C1 segment of cervical spinal cord (tissue), 14 donors: ENCODE measurements at regions not wholly inside any gene's neighbourhood (a gene's known extent, or its start where the extent isn't known, plus 50 kb on each side); places are given as distances from the start of the nearest gene placed in this dataset.

Experiments used
- DNase-seq, 14 donors: peaks; one replicate each; lab custom pipeline; 2025; lab: John Stamatoyannopoulos, UW

DNA sequence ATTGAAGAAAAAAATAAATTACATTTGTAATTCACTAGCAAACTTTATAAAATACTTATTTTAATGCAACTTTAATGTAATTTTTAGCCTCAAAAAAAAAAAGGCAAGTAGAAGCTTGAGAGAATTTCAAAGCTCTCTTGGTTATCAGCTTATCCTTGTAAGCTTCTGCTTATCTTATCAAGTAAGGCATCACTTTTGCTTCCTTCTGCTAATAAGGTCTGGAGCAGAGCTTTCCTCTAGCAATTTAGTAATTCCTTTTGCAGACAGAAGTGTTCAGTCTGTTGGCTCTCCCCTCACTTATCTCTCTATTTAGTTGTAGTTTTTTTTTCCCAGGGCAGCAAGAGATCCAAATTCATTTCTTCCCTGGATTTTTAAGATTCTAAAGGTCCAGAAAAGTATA, 525.0 kb downstream of the ISL1 start:
- DNase-seq, result no peak

- no peak for DNase-seq
Observed at GRCh38 chr5:51944500-51945125, 561.4 kb downstream of the ISL1 start.

DNA sequence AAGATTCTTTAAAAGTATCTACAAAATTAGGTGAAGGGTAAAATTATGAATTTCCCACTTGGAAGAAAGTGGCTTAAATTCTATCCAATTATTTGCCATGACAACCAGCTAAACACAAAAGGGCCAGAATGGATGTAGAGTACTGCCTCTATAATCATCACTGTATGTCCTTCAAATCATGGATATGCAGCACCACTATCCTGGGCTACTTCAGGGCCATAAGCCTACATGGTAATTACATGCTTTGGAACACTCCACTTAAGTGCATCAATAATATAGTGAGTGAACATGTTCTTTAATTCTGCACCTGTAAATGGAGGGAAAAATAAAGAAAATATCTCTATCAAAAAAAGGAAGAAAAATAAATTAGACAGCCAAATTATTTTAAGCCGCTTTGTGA, 575.2 kb downstream of the ISL1 start:
- no peak for DNase-seq

GRCh38 chr5:51960617-51961121, 577.4 kb downstream of the ISL1 start:
- DNase-seq, result no peak

- DNase-seq, result no peak
Observed at GRCh38 chr5:51961154-51961562, 577.9 kb downstream of the ISL1 start.

DNA sequence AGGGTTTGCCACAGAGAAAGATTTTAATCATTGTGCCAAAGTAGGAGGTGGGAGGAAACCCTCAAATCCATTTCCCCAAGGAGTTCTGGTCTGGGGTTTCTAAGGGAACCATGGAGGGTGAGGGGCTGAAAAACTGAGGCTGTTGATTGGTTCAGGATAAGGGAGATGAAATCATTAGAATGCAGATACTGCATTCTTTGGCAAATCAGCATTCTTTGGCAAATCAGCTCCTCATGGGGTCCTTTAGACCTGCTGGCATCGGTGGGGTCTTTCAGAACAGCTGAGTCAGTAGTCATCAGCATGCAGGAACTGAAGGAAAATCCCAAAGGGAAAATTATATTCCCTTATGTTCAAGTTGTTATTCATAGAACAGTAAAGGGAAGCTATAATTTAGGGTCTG, 585.5 kb downstream of the ISL1 start:
- no peak for DNase-seq

DNA sequence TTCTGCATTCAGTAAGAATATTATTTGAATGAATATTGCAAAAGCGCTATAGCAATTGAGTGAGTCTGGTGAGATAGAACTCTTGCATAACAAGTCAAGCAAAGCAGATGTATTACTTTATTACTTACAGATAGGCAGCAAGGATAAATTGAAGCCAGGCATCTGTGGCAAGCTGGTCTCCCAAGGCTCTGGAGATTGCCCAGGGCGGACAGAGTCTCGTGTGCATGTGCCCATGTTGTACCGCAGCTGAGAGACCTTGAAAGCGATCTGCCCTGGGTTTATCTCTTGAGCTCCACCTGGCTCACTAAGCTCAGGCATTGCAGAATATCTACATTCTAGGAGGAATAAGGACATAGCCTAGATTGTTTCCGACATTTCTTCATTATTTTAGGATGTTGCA, 591.6 kb downstream of the ISL1 start:
- no peak for DNase-seq

DNA sequence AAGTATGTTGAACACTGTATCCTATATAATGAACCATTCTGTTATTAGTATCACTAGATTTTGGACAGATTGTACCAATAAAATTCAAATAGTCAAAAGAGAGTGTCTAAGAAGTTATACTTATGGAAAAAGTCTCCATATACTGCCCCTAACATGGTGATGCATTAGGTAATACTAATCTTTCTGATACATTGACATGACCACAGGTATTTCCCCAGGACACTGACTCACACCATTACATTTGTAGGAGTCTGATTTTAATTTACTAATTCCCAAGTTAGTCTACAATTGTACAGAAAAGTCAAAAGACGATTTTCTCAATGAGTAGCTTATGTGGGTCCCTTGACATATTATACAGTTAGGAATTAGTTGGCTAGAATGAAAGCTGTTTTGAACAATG, 593.8 kb downstream of the ISL1 start:
- no peak for DNase-seq

DNA sequence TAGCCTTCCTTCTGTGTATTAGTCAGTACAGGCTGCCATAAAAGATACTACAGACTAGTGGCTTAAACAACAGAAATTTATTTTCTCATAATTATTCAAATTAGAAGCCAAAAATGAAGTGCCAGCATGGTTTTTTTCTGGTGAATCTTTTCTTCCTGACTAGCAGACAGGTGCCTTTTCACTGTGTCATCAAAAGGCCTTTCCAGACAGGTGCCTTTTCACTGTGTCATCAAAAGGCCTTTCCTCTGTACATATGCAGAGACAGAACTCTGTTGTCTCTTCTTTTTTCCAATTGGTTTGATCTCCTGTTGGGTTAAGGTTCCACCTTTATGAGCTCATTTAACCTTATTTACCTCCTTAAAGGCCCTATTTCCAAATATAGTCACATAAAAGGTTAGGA, 599.9 kb downstream of the ISL1 start:
- DNase-seq, result no peak

DNA sequence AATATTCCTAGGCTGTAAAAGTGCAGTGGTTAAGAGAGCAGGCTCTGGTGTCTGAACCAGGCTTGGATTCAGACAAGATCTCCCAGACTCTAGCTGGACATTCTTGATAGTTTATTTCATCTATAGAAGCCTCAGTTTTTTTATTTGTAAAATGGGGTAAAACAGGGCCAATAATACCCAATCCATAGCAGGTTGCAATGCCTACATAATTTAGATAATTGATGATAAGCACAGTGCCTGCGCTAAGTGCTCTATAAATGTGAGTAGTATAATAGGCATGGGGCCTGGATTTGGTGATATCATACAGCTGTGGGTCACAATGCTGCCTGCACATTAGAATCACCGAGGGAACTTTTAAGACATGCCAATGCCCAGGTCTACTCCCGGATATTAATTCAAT, 603.5 kb downstream of the ISL1 start:
- no peak for DNase-seq

- no peak for DNase-seq
Observed at GRCh38 chr5:51987239-51987638, 604.0 kb downstream of the ISL1 start.

- DNase-seq, result no peak
Observed at GRCh38 chr5:51987669-51988209, 604.5 kb downstream of the ISL1 start.

DNA sequence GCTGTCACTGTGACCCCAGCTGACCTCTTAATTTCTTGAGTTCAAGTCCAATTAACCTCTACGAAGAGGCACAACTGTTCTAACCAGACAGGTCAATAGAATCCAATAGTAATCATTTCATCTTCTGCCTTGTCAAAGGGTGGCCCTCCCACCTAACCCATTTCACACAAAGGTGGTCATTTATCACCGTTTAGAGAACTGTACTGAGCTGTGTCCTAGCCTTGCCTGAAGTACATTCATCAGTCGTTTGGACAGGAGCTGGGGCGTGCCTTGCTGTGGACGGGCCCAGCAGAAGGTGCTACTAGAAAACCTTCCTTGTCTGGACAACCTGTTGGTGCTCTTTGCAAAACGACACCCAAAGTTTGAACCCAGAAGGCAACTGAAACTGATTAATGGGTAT, 605.4 kb downstream of the ISL1 start:
- DNase-seq, result no peak

- no peak for DNase-seq
Observed at GRCh38 chr5:51990241-51990640, 607.0 kb downstream of the ISL1 start.

GRCh38 chr5:51990661-51991180, 607.5 kb downstream of the ISL1 start:
- no peak for DNase-seq

GRCh38 chr5:51991940-51992339, 608.7 kb downstream of the ISL1 start:
- DNase-seq, result no peak

DNA sequence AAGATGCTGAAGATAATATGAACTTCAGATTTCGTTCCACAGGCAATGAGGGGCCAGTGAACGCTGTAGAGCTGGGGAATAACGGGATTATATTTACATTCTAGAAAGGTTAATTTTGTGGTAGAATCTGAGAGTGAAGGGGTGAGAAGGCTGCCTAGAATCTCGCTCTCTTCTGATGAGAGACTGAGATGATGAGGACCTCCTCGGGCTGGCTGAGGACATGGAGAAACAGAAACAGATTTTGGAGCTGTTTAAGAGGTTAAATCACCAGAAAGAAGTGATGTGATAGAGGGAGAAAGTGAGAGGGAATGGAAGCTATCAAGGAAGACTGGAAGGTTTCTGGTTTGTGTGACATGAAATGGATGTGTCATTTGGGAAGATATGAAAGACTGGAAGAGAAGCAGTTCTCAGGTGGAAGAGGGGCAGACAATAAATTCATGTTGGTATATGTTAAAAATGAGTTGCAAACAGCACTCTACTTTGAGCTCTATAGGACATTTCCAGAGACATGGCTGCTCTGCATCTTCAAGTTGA, 612.6 kb downstream of the ISL1 start:
- DNase-seq, result no peak

DNA sequence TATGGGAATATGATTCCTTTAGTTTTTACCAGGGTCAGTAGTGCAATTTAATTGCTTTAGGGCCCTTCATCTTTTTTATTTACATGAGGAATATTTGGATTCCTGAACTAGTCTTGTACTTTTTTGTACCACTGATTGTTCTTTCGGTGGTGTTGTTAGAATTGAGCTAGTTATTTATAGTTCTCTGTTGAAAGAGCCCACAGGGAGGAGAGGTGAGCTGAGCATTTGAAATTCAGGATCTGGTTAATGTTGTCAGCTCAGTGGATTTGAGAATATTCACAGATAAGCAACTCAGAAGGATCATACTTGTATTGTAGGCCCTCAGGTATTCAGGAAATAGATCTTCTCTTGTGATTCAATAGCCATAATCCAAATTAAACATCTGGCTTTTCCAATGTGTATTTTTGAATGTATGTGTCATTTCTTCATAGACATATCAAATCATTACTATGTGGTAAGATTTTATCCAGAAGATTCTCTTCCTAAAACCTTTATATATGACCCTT, 613.2 kb downstream of the ISL1 start:
- no peak for DNase-seq

DNA sequence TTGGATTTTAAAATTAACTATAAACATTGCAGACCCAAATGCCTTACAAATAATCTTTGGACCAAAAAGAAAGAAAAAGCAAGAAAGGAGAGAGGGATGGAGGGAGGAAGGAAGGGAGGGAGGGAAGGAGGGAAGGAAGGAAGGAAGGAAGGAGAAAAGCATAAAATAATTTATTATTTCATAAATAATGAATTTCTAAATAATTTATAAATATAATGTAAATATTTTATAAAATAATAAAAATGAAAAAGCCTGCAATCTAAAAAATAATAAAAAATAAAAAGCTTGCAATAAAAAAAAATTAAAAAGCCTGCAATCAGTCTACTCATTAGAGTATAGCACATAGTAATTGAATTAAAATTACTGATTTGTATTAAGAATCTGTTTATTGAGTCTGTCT, 614.3 kb downstream of the ISL1 start:
- no peak for DNase-seq

DNA sequence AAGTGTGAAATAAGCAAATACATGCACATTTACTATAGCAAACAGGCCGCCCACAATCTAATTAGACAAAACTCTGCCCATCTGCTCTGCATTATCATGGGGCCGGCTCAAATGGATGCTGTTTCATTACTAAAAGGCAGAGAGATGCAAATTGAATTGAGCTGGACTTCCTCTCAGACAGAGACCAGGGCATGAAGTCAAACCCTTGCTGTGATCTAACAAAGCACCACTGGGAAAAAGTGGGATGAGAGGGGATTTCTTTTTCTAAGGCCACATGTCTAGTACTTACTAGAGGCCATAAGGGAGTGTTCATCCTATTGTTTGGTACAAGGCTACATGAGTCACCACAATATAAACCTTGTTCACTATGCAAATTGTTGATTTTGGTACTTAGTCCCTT, 614.7 kb downstream of the ISL1 start:
- DNase-seq, result no peak

DNA sequence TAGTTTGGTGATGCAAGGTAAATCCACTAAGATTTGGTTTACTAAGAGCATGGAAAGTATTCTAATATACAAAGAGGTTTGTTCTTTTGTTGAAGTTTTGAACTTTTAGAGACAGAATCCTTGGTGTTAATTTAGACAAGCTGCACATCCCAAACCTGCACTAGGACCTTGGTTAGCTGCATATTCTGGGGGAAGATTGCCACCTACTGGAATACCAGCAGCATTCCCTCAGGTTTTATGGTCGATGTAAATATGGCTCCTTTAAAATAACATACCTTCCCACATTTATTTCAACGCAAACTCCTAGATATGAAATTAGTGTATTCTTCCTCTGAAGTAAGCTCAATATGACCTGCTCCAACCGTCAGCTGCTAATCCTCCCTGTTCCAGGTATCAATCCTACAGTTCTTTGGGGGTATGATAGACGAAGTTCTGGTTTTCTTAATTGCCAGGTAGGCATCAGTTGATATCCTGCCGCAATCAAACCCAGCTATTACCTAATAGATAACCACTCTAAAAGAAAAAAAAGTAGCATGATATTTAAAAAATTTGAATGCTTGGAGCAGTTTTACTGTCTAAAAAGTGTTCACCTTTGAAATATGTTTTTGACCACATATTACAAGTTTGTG, 624.1 kb downstream of the ISL1 start:
- DNase-seq, result no peak

- DNase-seq, result no peak
Observed at GRCh38 chr5:52010454-52010853, 627.2 kb downstream of the ISL1 start.

- DNase-seq, result no peak
Observed at GRCh38 chr5:52013523-52013922, 630.3 kb downstream of the ISL1 start.
